ENCODE measurements at regions not wholly inside any gene's neighbourhood (a gene's known extent, or its start where the extent isn't known, plus 50 kb on each side); places are given as distances from the start of the nearest gene placed in this dataset.
"Not testable (repeated sequence)": the region's sequence is repeated elsewhere in the genome, so short reads cannot be mapped to it uniquely, and the experiment has no call there.

DNA sequence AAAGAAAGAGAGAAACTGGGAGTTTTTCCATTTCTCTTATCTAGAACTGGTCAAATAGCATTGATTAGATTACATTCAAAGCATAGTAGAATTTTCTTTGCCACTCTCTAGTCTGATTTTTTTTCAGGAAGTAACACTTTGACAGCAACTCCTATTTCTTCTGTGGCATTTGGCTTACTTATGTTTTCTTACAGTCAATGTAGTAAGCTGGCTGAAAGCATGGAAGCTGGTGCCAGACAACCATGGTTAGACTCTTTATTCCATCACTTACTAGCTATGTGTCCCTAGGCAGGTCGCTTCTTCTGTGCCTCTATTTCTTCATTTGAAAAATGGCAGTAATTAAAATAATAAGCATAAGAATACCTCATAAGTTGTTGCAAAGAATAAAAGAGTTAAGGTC is 54.2 kb upstream of the OPRM1 start:
- ATAC-seq = no peak
- Mint-ChIP-seq H3K4me1 (no peaks in the 10 kb centered on the region), H3K27me3 (peaks cover 7% of the 10 kb centered on the region), H3K27ac (no peak overlapping the region), H3K9me3 (peaks cover 0 to 3% of the 10 kb centered on the region in 2 donors), H3K4me3 (no peak overlapping the region)
- DNase-seq = no peak

DNA sequence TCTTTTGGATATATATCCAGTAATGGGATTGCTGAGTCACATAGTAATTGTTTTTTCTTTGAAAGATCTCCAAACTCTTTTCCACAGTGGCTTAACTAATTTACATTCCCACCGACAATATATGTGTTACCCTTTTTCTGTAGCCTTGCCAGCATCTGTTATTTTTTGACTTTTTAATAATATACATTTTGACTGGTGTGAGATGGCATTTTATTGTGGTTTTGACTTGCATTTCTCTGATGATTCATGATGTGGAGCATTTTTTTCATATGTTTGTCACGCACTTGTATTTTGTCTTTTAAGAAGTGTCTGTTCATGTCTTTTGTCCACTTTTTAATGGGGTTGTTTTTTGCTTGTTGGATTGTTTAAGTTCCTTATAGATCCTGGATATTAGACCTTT is 58.9 kb upstream of the OPRM1 start:
- H3K9me3 Mint-ChIP-seq = peaks cover 0 to 7% of the 10 kb centered on the region in 2 donors
- H3K4me3 Mint-ChIP-seq = no peak overlapping the region

GRCh38 chr6:153978911-153979548 is 60.0 kb upstream of the OPRM1 start:
- not testable (repeated sequence) for H3K4me3 Mint-ChIP-seq, H3K4me1 Mint-ChIP-seq, H3K9me3 Mint-ChIP-seq, ATAC-seq, H3K27ac Mint-ChIP-seq, DNase-seq, H3K27me3 Mint-ChIP-seq

More for the DNA sequence above, 58.9 kb upstream of the OPRM1 start:
- H3K4me1 Mint-ChIP-seq = no peaks in the 10 kb centered on the region
- DNase-seq = no peak
- no peak for ATAC-seq
- no peaks in the 10 kb centered on the region for H3K27me3 Mint-ChIP-seq
- H3K27ac Mint-ChIP-seq = no peak overlapping the region

- Mint-ChIP-seq H3K27me3 (no peaks in the 10 kb centered on the region), H3K27ac (no peak overlapping the region), H3K4me1 (no peaks in the 10 kb centered on the region), H3K9me3 (peaks cover 0 to 7% of the 10 kb centered on the region in 2 donors), H3K4me3 (no peak overlapping the region)
- no peak for DNase-seq
- no peak for ATAC-seq
Observed at GRCh38 chr6:153976921-153977693, 61.9 kb upstream of the OPRM1 start.

DNA sequence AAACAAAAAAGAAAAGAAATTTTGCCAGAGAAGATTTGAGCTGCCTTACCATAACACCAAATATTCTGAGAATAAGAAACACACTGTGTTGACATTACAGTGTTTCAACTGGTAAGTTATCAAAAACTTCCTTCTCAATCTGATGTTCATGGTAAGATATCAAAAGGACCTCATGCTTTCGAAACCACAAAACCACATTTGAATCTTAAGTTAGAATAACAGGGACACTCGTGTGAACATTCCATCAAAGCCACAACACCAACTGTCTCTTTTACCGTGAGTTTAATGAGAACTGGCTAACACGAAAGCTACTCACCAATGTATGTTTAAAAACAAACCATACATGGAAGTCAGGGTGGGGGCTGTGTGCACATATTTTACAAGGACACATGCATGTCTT is 73.0 kb upstream of the OPRM1 start:
- H3K27me3 Mint-ChIP-seq = no peaks in the 10 kb centered on the region
- H3K27ac Mint-ChIP-seq = peak overlapping the region in 1 of 2 donors; percentile 25
- no peak overlapping the region for H3K4me3 Mint-ChIP-seq
- no peaks in the 10 kb centered on the region for H3K9me3 Mint-ChIP-seq
- DNase-seq (no peak), ATAC-seq (no peak)
- H3K4me1 Mint-ChIP-seq = peaks cover 10% of the 10 kb centered on the region

GRCh38 chr6:153963352-153963751 is 75.7 kb upstream of the OPRM1 start:
- ATAC-seq = no peak
- no peak overlapping the region for H3K4me3 Mint-ChIP-seq
- DNase-seq = no peak

GRCh38 chr6:153962555-153962954 is 76.5 kb upstream of the OPRM1 start:
- H3K9me3 Mint-ChIP-seq = no peaks in the 10 kb centered on the region
- H3K27ac Mint-ChIP-seq = no peak overlapping the region
- no peaks in the 10 kb centered on the region for H3K27me3 Mint-ChIP-seq
- ATAC-seq (no peak), DNase-seq (no peak)
- H3K4me3 Mint-ChIP-seq = no peak overlapping the region
- H3K4me1 Mint-ChIP-seq = peaks cover 10% of the 10 kb centered on the region

More at GRCh38 chr6:153963352-153963751, 75.7 kb upstream of the OPRM1 start:
- Mint-ChIP-seq H3K27ac (no peak overlapping the region), H3K27me3 (no peaks in the 10 kb centered on the region), H3K4me1 (peaks cover 10% of the 10 kb centered on the region), H3K9me3 (no peaks in the 10 kb centered on the region)

DNA sequence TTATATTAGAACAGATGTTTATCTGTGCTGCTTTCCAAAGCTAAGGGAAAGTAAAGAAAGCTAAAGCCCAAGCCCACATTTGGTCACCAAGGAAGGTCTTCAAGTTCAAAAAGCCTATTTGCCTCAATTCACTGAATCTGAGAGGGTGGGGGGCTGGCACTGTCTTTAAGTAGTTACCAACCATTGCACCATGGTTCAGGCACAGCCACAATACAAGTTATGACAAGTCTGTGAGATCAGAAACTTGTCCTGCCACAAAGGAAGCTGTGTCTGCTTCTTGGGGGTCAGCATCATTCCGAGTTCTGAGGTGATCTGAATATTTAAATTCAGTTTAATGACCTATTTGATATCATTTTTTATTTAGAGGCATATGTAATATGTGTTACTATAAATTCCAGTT is 78.3 kb upstream of the OPRM1 start:
- Mint-ChIP-seq H3K27me3 (no peaks in the 10 kb centered on the region), H3K4me3 (no peak overlapping the region), H3K4me1 (peaks cover 4% of the 10 kb centered on the region), H3K9me3 (no peaks in the 10 kb centered on the region), H3K27ac (no peak overlapping the region)
- no peak for ATAC-seq
- DNase-seq = no peak

GRCh38 chr6:153960281-153960680 is 78.8 kb upstream of the OPRM1 start:
- no peak for ATAC-seq
- Mint-ChIP-seq H3K27ac (peak overlapping the region in 1 of 2 donors; percentile 38), H3K9me3 (no peaks in the 10 kb centered on the region), H3K4me1 (no peaks in the 10 kb centered on the region), H3K4me3 (no peak overlapping the region), H3K27me3 (no peaks in the 10 kb centered on the region)
- no peak for DNase-seq

DNA sequence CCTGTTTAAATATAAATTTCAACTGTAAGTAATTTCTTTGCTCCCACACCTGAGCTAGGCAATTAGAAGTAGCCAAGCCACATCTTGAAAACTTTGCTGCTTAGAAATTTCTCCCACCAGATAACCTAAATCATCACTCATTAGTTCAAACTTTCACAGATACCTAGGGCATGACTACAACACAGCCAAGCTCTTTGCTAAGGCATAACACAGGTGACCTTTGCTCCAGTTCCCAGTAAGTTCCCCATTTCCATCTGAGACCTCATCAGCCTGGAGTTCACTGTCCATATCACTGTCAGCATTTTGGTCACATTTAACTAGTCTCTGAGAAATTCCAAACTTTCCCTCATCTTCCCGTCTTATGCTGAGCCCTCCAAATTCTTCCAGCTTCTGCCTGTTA is 79.8 kb upstream of the OPRM1 start:
- H3K4me1 Mint-ChIP-seq = no peaks in the 10 kb centered on the region
- ATAC-seq (no peak), DNase-seq (no peak)
- no peak overlapping the region for H3K4me3 Mint-ChIP-seq
- no peak overlapping the region for H3K27ac Mint-ChIP-seq
- H3K9me3 Mint-ChIP-seq = no peaks in the 10 kb centered on the region
- H3K27me3 Mint-ChIP-seq = no peaks in the 10 kb centered on the region

DNA sequence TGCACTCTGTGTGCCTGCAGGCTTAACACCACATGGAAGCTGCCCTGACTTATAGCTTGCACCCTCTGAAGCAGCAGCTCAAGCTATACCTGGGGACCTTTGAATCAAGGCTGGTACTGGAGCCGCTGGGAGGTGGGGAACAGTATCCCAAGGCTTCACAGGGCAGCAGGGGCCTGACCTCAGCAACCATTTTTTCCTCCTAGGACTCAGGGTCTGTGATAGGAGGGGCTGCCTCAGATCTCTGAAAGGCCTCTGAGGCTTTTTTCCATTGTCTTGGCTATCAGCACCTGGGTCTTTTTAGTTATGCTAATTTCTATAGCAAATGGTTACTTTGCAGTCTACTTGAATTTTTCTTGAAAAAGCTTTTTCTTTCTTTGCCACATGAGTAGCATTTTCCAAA is 80.2 kb upstream of the OPRM1 start:
- H3K27me3 Mint-ChIP-seq = no peaks in the 10 kb centered on the region
- H3K27ac Mint-ChIP-seq = no peak overlapping the region
- ATAC-seq = no peak
- H3K4me3 Mint-ChIP-seq = no peak overlapping the region
- no peaks in the 10 kb centered on the region for H3K4me1 Mint-ChIP-seq
- no peaks in the 10 kb centered on the region for H3K9me3 Mint-ChIP-seq
- no peak for DNase-seq

- no peak overlapping the region for H3K4me3 Mint-ChIP-seq
- H3K4me1 Mint-ChIP-seq = no peaks in the 10 kb centered on the region
- DNase-seq (no peak), ATAC-seq (no peak)
- H3K27ac Mint-ChIP-seq = no peak overlapping the region
- no peaks in the 10 kb centered on the region for H3K27me3 Mint-ChIP-seq
- H3K9me3 Mint-ChIP-seq = no peaks in the 10 kb centered on the region
Observed at GRCh38 chr6:153957394-153957793, 81.6 kb upstream of the OPRM1 start.

DNA sequence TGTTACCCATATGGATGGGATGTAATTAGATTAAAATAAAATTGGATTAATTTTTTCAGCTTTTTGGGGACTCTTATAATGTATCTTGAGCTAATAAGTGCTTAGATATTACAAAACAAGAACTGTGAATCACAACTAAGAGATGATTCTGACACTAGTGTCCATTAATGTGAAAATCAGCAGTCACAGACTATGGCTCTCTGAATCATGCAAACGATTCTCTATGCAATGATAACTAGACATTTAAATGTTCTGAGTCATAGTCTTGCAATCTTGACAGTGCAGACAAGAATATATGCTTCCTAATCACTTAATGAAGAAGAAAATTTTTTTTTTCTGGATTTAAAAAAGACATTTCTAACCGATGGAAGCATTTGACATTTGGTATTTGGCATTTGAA is 82.2 kb upstream of the OPRM1 start:
- ATAC-seq (no peak), DNase-seq (no peak)
- Mint-ChIP-seq H3K9me3 (no peaks in the 10 kb centered on the region), H3K27ac (no peak overlapping the region), H3K27me3 (no peaks in the 10 kb centered on the region), H3K4me1 (no peaks in the 10 kb centered on the region), H3K4me3 (no peak overlapping the region)

DNA sequence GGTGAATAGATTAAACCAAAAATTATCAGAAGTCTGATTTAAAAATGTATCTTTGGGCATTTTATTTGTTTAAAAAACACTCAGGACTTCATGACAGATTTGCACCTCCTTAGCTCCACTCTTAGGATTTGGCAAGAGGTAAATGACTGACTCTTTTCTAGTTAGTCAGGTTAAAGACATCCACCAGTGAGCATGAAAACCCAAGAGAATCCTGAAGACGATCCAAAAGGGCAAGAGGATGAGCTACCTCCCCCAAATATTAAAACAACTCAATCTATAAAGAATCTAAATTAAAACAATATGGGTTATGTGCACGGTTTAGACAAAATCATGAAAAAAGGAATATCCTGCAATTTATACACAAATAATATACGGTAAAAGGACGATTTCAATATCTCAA is 89.4 kb upstream of the OPRM1 start:
- DNase-seq = no peak
- Mint-ChIP-seq H3K4me3 (no peak overlapping the region), H3K27me3 (peaks cover 10% of the 10 kb centered on the region), H3K9me3 (no peaks in the 10 kb centered on the region), H3K4me1 (no peaks in the 10 kb centered on the region), H3K27ac (no peak overlapping the region)
- no peak for ATAC-seq

- no peak overlapping the region for H3K4me3 Mint-ChIP-seq
- DNase-seq = peak in 1 of 2 donors; percentile 7
- ATAC-seq = no peak
Observed at GRCh38 chr6:153947808-153948447, 91.1 kb upstream of the OPRM1 start.

DNA sequence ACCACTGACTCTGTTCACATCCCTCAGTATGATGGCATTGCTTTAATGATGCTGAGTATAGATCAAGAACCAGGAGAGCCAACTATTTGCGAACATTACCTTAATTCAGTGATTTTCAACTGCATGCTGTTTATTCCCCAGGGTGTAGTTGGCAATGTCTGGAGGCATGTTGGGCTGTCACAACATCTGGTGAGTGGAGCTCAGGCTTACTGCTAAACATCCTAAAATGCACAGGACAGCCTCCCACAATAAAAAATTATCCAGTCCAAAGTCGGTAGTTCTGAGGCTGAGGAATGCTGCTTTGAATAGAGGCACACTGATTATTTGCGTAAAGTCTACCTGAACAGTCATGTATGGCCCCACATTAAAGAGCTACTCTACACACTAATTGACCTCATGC is 94.8 kb upstream of the OPRM1 start:
- no peak for DNase-seq
- H3K27ac Mint-ChIP-seq = no peak overlapping the region
- ATAC-seq = no peak

More at GRCh38 chr6:153947808-153948447, 91.1 kb upstream of the OPRM1 start:
- Mint-ChIP-seq H3K9me3 (no peaks in the 10 kb centered on the region), H3K27ac (no peak overlapping the region), H3K4me1 (no peaks in the 10 kb centered on the region), H3K27me3 (peaks cover 10% of the 10 kb centered on the region)

More for the DNA sequence above, 94.8 kb upstream of the OPRM1 start:
- H3K9me3 Mint-ChIP-seq = no peaks in the 10 kb centered on the region
- no peak overlapping the region for H3K4me3 Mint-ChIP-seq
- H3K27me3 Mint-ChIP-seq = peaks cover 10% of the 10 kb centered on the region
- H3K4me1 Mint-ChIP-seq = no peaks in the 10 kb centered on the region

Data from stimulated activated naive CD8-positive, alpha-beta T cell treated with anti-CD3 and anti-CD28 coated beads, Interleukin-15, amount 100 ng/mL, for 72 hours (primary cell).